ENCODE measurements at regions not wholly inside any gene's neighbourhood (a gene's known extent, or its start where the extent isn't known, plus 50 kb on each side); places are given as distances from the start of the nearest gene placed in this dataset.

DNA sequence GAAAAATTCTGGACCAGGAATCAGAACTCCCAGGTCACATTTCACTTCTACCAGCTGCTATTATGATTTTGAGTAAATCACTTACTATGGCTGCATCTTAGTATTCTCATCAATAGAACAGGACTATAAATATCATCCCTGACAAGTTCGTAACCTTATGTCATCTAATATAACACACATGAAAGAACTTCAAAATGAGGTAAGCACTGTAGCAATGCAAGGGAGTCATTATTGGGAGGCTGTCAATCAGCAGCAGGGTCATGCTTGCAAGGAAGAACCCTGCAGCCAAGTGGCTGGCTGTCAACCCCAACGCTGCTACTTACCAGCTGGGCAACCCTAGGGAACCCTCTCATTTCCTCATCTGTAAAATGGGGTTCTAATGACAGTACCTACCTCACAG is 123.3 kb upstream of the B3GAT2 start:
- intact Hi-C loops (cut with micrococcal nuclease), result no loop called here
- Histone ChIP-seq H3K27ac (ENCODE audit: low read depth in 1 of 2, low read length in 2 of 2) (no peak overlapping the region), H3K36me3 (replicated peaks in 1 of 2; ENCODE audit: control insufficient read depth in 1 of 2, insufficient read depth in 2 of 2, low read length in 2 of 2) (no peaks in the 10 kb centered on the region), H2AFZ (ENCODE audit: insufficient read depth, low read depth, low read length, poor library complexity, severe bottlenecking) (no peak overlapping the region), H3K4me1 (ENCODE audit: control insufficient read depth in 1 of 2, insufficient read depth in 2 of 2, low read length in 2 of 2) (no peaks in the 10 kb centered on the region), H3K4me2 (replicated peaks; ENCODE audit: extremely low read depth, low read length, poor library complexity, severe bottlenecking) (no peak overlapping the region), H3K9ac (ENCODE audit: insufficient read depth, low read length, poor library complexity, severe bottlenecking) (no peak overlapping the region), H3K4me3 (replicated peaks in 1 of 3; ENCODE audit: low read depth in 2 of 3, low read length in 3 of 3) (no peak overlapping the region), H3K27me3 (ENCODE audit: control insufficient read depth in 2 of 2, insufficient read depth in 2 of 2, low read length in 2 of 2) (no peaks in the 10 kb centered on the region), H3K79me2 (ENCODE audit: insufficient read depth, low read length) (no peaks in the 10 kb centered on the region), H4K20me1 (ENCODE audit: insufficient read depth, low read length) (no peaks in the 10 kb centered on the region), H3K9me3 (replicated peaks in 1 of 2; ENCODE audit: control insufficient read depth in 1 of 2, insufficient read depth in 1 of 2, low read length in 2 of 2) (peaks cover 3 to 5% of the 10 kb centered on the region in 2 donors)
- TF ChIP-seq, protein P1, sequence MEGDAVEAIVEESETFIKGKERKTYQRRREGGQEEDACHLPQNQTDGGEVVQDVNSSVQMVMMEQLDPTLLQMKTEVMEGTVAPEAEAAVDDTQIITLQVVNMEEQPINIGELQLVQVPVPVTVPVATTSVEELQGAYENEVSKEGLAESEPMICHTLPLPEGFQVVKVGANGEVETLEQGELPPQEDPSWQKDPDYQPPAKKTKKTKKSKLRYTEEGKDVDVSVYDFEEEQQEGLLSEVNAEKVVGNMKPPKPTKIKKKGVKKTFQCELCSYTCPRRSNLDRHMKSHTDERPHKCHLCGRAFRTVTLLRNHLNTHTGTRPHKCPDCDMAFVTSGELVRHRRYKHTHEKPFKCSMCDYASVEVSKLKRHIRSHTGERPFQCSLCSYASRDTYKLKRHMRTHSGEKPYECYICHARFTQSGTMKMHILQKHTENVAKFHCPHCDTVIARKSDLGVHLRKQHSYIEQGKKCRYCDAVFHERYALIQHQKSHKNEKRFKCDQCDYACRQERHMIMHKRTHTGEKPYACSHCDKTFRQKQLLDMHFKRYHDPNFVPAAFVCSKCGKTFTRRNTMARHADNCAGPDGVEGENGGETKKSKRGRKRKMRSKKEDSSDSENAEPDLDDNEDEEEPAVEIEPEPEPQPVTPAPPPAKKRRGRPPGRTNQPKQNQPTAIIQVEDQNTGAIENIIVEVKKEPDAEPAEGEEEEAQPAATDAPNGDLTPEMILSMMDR (IDR thresholded peaks at IDR 0.05), result no peak
- H3K4me3 Mint-ChIP-seq, result no peak overlapping the region
- no peak overlapping the region for H3K27ac Mint-ChIP-seq
- H3K36me3 Mint-ChIP-seq, result no peaks in the 10 kb centered on the region
- peaks cover 3% of the 10 kb centered on the region for H3K4me1 Mint-ChIP-seq
- peaks cover 0 to 2% (median 2%) of the 10 kb centered on the region in 3 donors for H3K27me3 Mint-ChIP-seq (ENCODE audit: low read depth in 3 of 3)
- H3K9me3 Mint-ChIP-seq, result peaks cover 6 to 17% (median 14%) of the 10 kb centered on the region in 7 donors
- WGBS (ENCODE audit: insufficient coverage), result no CpG with 5 or more reads among the region's 2 CpGs
- no peak for DNase-seq

GRCh38 chr6:71080826-71081225 is 124.0 kb upstream of the B3GAT2 start:
- intact Hi-C loops (cut with micrococcal nuclease), result no loop called here
- H3K4me3 Mint-ChIP-seq, result no peak overlapping the region

More at GRCh38 chr6:71080826-71081225, 124.0 kb upstream of the B3GAT2 start:
- no peak overlapping the region for H2AFZ ChIP-seq (ENCODE audit: insufficient read depth, low read depth, low read length, poor library complexity, severe bottlenecking)
- H3K4me1 ChIP-seq (ENCODE audit: control insufficient read depth in 1 of 2, insufficient read depth in 2 of 2, low read length in 2 of 2), result no peaks in the 10 kb centered on the region
- H3K36me3 ChIP-seq (replicated peaks in 1 of 2; ENCODE audit: control insufficient read depth in 1 of 2, insufficient read depth in 2 of 2, low read length in 2 of 2), result no peaks in the 10 kb centered on the region
- no peak overlapping the region for H3K9ac ChIP-seq (ENCODE audit: insufficient read depth, low read length, poor library complexity, severe bottlenecking)
- no peak overlapping the region for H3K4me3 ChIP-seq (replicated peaks in 1 of 3; ENCODE audit: low read depth in 2 of 3, low read length in 3 of 3)
- H3K79me2 ChIP-seq (ENCODE audit: insufficient read depth, low read length), result no peaks in the 10 kb centered on the region
- H3K9me3 ChIP-seq (replicated peaks in 1 of 2; ENCODE audit: control insufficient read depth in 1 of 2, insufficient read depth in 1 of 2, low read length in 2 of 2), result peaks cover 3 to 5% of the 10 kb centered on the region in 2 donors
- peaks cover 3% of the 10 kb centered on the region for H3K4me1 Mint-ChIP-seq
- no peaks in the 10 kb centered on the region for H3K36me3 Mint-ChIP-seq
- TF ChIP-seq, protein P1 (IDR thresholded peaks at IDR 0.05), result no peak
- no peak overlapping the region for H3K27ac ChIP-seq (ENCODE audit: low read depth in 1 of 2, low read length in 2 of 2)
- no peak for DNase-seq
- WGBS (ENCODE audit: insufficient coverage), result 100% methylated on average over 1 of the region's 4 CpGs
- H3K9me3 Mint-ChIP-seq, result peaks cover 6 to 17% (median 13%) of the 10 kb centered on the region in 7 donors
- H3K27ac Mint-ChIP-seq, result no peak overlapping the region
- no peaks in the 10 kb centered on the region for H4K20me1 ChIP-seq (ENCODE audit: insufficient read depth, low read length)
- peaks cover 0 to 2% (median 0%) of the 10 kb centered on the region in 3 donors for H3K27me3 Mint-ChIP-seq (ENCODE audit: low read depth in 3 of 3)
- H3K4me2 ChIP-seq (replicated peaks; ENCODE audit: extremely low read depth, low read length, poor library complexity, severe bottlenecking), result no peak overlapping the region
- H3K27me3 ChIP-seq (ENCODE audit: control insufficient read depth in 2 of 2, insufficient read depth in 2 of 2, low read length in 2 of 2), result no peaks in the 10 kb centered on the region
